GM13976 (cell line): ENCODE measurements at regions not wholly inside any gene's neighbourhood (a gene's known extent, or its start where the extent isn't known, plus 50 kb on each side); places are given as distances from the start of the nearest gene placed in this dataset.

Experiments
- DNase-seq: peaks from one replicate; pipeline ENCODE4 v3.0.0; 2012; ENCODE audit warnings: low spot score
- CTCF ChIP-seq: IDR thresholded peaks from 2 replicates; pipeline ENCODE4 v1.5.1; 2012; ENCODE audit warnings: borderline replicate concordance, mild to moderate bottlenecking; ENCODE audit not compliant: insufficient read depth; ENCODE audit errors: extremely low read depth, missing control alignments, control extremely low read depth
- in situ Hi-C: fragments of 300-500 bp; cut with MboI; formaldehyde crosslinking; loops from one replicate; pipeline ENCODE4 v1.12.0; 2022; ENCODE audit warnings: low sequenced_read_pairs, mixed read lengths, inconsistent platforms; ENCODE audit not compliant: unreplicated experiment

GRCh38 chr9:89247431-89248353, 63.3 kb upstream of the CKS2 start:
- in situ Hi-C loops = no loop called here
- DNase-seq = no peak
- no peak for TF ChIP-seq CTCF

GRCh38 chr9:89249001-89249400, 62.0 kb upstream of the CKS2 start:
- DNase-seq = no peak
- in situ Hi-C loops = no loop called here
- TF ChIP-seq CTCF = no peak

GRCh38 chr9:89252651-89253267, 58.2 kb upstream of the CKS2 start:
- TF ChIP-seq CTCF = no peak
- in situ Hi-C loops = no loop called here
- DNase-seq = no peak

GRCh38 chr9:89254058-89254772, 56.8 kb upstream of the CKS2 start:
- DNase-seq = no peak
- no peak for TF ChIP-seq CTCF
- in situ Hi-C loops = no loop called here

- no peak for DNase-seq
- TF ChIP-seq CTCF = no peak
- in situ Hi-C loops = no loop called here
Observed at GRCh38 chr9:89254773-89255125, 56.2 kb upstream of the CKS2 start.

GRCh38 chr9:89256225-89256624, 54.8 kb upstream of the CKS2 start:
- TF ChIP-seq CTCF = no peak
- DNase-seq = no peak
- in situ Hi-C loops = no loop called here
